ENCODE measurements at regions not wholly inside any gene's neighbourhood (a gene's known extent, or its start where the extent isn't known, plus 50 kb on each side); places are given as distances from the start of the nearest gene placed in this dataset.
A peak's percentile ranks its signal among the peaks of the same experiment; 100 is the strongest.

- DNase-seq (ENCODE audit: low spot score), result no peak
- no peak for FAIRE-seq
These were observed 268.0 kb upstream of the LRATD1 start for GRCh38 chr2:14364471-14364870.

DNA sequence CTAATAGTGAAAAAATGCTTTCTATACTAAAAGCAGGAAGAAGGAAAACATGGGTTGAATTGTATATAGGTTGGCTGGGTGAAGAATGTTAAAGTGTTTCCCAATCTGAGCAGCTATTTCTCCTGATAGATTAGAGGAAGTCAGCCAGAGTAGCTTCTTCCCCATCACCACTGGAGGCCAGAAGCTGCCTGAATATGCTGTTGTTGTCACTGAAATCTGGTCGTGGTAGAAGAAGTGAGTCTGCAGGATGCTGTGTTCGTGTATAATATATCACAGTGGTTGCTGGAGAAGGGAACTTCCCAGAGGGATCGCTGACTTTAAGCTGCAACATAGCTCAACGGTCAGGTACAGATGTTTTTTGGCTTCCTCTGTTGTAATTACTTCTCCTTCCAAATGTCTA, 247.5 kb upstream of the LRATD1 start:
- DNase-seq (ENCODE audit: low spot score), result no peak
- FAIRE-seq, result peak; percentile 5

DNA sequence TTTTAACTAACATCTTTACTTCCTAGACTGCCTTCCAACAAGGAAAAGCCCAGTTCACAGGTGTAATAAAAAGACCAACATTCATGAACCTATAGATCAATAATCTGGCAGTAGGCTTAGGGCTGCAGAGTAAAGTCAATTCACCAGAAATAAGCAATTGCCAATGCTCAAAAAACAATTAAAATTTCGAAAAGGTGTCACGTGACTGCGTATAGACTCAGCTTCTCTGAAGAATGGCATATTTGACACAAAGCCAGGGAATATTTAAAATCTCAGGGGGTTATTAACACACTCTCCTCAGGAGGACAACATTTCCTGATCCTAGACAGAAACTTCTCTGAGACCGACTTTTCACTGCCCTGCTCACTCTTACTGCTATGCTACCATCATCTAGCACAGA, 245.2 kb upstream of the LRATD1 start:
- FAIRE-seq (no peak), DNase-seq (ENCODE audit: low spot score) (no peak)

GRCh38 chr2:14388724-14389123, 243.8 kb upstream of the LRATD1 start:
- DNase-seq (ENCODE audit: low spot score), result no peak
- no peak for FAIRE-seq

GRCh38 chr2:14396533-14397083, 235.9 kb upstream of the LRATD1 start:
- FAIRE-seq (no peak), DNase-seq (ENCODE audit: low spot score) (no peak)

DNA sequence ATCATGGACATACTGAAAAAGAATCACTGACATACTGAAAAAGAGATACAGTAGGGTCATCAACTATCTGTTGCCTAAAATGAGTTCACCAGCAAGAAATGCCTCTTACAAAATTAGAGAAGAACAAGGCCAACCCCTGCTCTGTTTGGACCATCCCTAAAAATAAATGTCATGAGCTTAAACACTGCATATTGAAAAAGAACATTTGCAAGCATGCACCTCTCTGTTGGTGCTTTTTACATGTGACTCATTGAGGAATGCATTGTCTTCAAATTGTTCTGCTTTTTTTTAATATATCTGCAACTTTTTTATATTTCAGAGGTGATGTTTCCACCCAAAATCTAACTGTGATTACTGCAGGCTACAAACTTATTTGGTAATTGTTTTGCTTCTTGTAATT, 233.9 kb upstream of the LRATD1 start:
- DNase-seq (ENCODE audit: low spot score) (no peak), FAIRE-seq (no peak)

DNA sequence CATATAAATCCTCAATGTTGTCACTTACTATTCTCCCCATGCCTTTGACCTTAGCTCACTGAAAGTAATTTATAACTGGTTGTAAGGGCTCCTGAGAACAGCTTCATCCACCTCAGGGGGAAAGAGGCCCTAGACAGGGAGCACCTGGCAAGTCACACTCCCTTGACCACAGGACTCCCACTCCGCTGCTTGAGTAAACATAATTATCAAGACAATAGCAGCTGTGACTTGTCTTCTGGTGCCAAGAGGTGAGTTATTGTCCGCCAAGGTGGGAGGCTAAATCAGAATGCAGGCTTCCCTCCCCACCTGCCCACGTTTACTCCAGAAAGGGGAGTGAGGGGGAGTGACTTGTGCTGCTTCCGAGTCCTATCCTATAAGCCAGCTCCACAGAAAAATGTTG, 230.6 kb upstream of the LRATD1 start:
- FAIRE-seq (no peak), DNase-seq (ENCODE audit: low spot score) (peak; percentile 50)

- no peak for DNase-seq (ENCODE audit: low spot score)
- no peak for FAIRE-seq
These were observed 223.8 kb upstream of the LRATD1 start for GRCh38 chr2:14408695-14409094.

DNA sequence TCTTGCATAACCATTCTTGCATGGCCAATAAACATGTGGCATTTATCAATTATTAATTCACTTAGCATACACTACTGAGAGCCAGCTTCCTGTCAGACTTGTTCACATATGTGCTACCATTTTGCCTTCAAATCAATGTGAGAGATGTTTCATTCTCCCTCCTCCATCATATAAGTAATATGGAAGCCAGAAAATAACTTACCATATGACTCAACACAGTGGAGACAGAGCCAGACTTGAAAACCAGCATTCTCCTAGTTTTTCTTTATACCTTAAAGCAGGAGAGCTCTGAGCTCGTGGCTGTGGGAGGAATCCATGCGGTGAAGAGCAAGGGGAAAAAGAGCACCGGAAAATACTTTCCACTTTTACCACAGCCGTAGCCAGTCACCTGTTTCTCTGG, 215.0 kb upstream of the LRATD1 start:
- FAIRE-seq, result no peak
- no peak for DNase-seq (ENCODE audit: low spot score)

- no peak for FAIRE-seq
These were observed 214.4 kb upstream of the LRATD1 start for GRCh38 chr2:14418115-14418514.

GRCh38 chr2:14420851-14421250, 211.7 kb upstream of the LRATD1 start:
- no peak for DNase-seq (ENCODE audit: low spot score)
- no peak for FAIRE-seq

More at GRCh38 chr2:14418115-14418514, 214.4 kb upstream of the LRATD1 start:
- DNase-seq (ENCODE audit: low spot score), result no peak

- DNase-seq (ENCODE audit: low spot score) (no peak), FAIRE-seq (no peak)
These were observed 210.1 kb upstream of the LRATD1 start for GRCh38 chr2:14422426-14422825.

- FAIRE-seq, result no peak
These were observed 209.2 kb upstream of the LRATD1 start for GRCh38 chr2:14423145-14423906.

DNA sequence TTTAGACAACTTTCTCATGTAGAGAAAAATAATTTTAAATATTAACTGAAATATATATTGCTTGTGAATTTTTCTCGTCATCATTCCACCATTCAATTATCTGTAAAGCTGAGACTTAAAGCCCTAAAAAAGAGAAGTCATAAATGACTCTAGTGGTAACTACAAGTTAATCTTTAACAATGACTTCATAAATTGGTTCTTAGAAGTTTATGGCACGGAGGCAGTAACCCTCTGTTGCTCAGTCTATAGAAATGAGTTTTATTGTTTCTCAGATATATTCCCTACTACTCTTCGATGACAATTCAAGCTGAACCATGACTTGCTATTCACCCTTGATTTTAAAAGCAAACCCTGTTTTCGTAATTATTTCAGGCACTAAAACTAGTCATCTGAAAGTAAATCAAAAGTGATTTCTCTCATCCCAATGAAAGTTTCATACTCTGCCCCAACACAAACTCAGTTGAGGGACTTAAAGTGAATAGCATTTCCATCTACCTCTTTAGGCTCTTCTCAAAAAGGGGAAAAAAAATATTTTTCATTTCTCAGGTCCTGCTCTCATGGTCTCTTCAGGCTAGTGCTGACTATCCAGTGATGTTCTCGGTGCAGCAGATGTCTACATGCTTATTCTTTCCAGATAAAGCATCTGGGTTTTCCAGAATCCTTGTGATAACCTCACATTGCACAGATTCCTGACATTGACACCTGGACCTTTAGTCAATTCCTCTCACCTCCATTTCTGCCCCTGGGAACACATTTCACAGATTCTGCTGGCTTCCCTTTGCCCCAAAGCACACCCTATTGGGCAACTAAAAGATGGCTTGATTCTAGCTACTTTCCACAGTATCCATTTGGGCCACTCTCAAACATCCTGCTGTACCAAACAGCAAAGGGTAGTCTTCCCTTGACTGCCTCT, 207.8 kb upstream of the LRATD1 start:
- FAIRE-seq, result no peak

More at GRCh38 chr2:14423145-14423906, 209.2 kb upstream of the LRATD1 start:
- no peak for DNase-seq (ENCODE audit: low spot score)

DNA sequence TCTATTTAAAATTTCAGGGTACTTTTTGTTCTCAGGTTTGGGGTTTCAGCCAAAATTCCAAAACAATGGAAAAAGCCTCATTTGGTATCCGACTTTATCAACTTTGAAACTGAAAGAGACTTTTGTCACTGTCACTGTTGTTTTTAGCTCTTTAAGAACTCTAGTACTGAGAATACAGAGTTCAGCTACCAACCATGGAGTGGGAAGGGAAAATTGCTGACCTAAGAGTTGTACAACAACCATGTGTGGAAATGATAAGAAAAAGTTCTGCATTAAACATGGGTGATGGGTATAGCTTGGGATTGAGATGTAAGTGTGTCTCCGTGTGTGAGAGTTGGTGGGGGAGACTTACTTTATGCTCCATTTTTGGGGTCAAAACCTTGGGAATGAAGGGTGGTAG, 206.6 kb upstream of the LRATD1 start:
- FAIRE-seq (no peak), DNase-seq (ENCODE audit: low spot score) (no peak)

More for the DNA sequence above, 207.8 kb upstream of the LRATD1 start:
- DNase-seq (ENCODE audit: low spot score), result no peak

DNA sequence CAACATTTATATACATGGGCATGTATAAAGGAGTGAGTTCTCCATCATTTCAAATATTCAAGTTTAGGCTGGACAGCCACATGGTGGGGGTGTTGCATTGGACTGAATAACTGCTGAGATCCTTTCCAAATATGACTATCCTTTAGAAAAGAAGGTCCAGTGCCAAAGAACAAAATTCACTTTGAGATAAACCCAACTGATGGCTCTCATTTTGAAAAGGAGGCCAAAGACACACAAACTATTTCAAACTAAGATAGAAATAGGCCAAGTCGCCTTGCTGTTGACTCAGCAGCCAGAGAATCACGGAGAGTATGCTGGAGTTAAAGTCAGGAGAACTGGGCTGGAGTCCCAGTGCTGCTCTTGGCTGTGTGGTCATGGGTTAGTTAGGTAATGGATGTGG, 204.5 kb upstream of the LRATD1 start:
- no peak for DNase-seq (ENCODE audit: low spot score)
- FAIRE-seq, result no peak

GRCh38 chr2:14433946-14434495, 198.5 kb upstream of the LRATD1 start:
- FAIRE-seq, result no peak
- no peak for DNase-seq (ENCODE audit: low spot score)

- FAIRE-seq, result no peak
These were observed 186.8 kb upstream of the LRATD1 start for GRCh38 chr2:14445670-14446069.

GRCh38 chr2:14448340-14448739, 184.2 kb upstream of the LRATD1 start:
- DNase-seq (ENCODE audit: low spot score), result no peak
- no peak for FAIRE-seq

More at GRCh38 chr2:14445670-14446069, 186.8 kb upstream of the LRATD1 start:
- DNase-seq (ENCODE audit: low spot score), result no peak

DNA sequence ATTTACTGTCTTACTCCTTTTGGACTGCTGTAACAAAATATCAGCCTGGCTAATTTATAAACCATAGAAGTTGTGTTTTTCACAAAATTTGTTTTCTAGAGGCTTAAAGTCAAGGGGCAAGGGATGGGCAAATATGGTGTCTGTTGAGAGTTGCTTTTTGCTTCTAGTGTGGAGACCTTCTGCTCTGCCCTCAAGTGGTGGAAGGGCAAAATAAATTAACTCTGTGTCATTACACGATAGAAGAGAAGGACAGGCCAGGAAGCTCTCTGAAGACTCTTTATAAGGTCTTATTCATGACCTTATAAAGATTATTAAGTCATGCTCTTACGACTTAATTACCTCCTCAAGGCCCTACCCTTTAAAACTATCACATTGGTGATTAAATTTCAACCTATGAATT, 181.2 kb upstream of the LRATD1 start:
- FAIRE-seq (no peak), DNase-seq (ENCODE audit: low spot score) (no peak)

GRCh38 chr2:14454202-14454601, 178.3 kb upstream of the LRATD1 start:
- no peak for FAIRE-seq
- DNase-seq (ENCODE audit: low spot score), result no peak

All from urothelium cell line (cell line).